Epithelial cell of prostate (primary cell): ENCODE measurements at regions not wholly inside any gene's neighbourhood (a gene's known extent, or its start where the extent isn't known, plus 50 kb on each side); places are given as distances from the start of the nearest gene placed in this dataset.

Source experiments
- DNase-seq: peaks from one replicate; pipeline ENCODE4 v3.0.0-alpha.2; 2011; ENCODE audit warnings: low read depth, low spot score
- H3K27ac ChIP-seq: fragments of 450-650 bp; 2 replicates; pipeline ENCODE4 v1.5.1; 2017; ENCODE audit warnings: mild to moderate bottlenecking

- peak overlapping the region; percentile 96 for H3K27ac ChIP-seq
- DNase-seq: peak; percentile 96
Measured at GRCh38 chr1:221439008-221439746, 302.7 kb downstream of the DUSP10 start.

DNA sequence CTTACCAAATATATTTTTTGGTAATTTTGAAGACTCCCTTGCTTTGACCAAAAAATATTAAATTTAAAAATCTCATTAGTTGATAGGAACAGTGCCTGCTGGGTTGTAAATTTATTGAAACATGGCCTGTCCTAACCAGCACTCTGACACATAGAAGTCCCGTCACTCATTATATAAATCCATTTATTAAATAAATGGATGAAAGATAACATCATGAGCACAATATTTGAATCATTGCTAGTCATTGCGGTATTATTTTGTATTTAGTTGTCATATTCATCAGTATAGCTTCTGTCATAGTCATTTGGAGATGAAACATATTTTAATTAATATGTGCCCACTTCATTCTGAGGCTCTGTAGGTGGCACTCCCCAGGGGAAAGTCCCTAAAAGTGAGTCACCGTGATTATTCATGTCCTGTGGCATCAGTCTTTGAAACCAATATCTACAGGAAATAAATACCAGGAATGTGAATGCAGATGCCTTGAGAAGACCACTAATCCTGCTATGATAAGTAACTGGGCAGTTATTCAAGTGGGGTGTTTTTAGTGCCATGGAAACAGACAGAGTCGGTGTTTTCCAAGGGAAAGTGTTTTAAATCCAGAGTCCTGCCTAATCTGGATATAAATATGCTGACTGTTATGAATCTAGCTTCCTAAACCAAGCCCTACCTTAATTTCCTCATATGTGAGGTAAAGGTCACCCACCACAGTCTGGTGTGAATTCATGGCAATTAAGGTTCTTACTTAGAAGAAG is 302.0 kb downstream of the DUSP10 start:
- peak overlapping the region; percentile 96 for H3K27ac ChIP-seq
- DNase-seq: peak; percentile 92

- peak overlapping the region; percentile 96 for H3K27ac ChIP-seq
- no peak for DNase-seq
Measured at GRCh38 chr1:221440658-221441057, 301.2 kb downstream of the DUSP10 start.

GRCh38 chr1:221442056-221442455 is 299.8 kb downstream of the DUSP10 start:
- no peak for DNase-seq
- no peak overlapping the region for H3K27ac ChIP-seq

- H3K27ac ChIP-seq: no peak overlapping the region
- no peak for DNase-seq
Measured at GRCh38 chr1:221444346-221444745, 297.5 kb downstream of the DUSP10 start.

DNA sequence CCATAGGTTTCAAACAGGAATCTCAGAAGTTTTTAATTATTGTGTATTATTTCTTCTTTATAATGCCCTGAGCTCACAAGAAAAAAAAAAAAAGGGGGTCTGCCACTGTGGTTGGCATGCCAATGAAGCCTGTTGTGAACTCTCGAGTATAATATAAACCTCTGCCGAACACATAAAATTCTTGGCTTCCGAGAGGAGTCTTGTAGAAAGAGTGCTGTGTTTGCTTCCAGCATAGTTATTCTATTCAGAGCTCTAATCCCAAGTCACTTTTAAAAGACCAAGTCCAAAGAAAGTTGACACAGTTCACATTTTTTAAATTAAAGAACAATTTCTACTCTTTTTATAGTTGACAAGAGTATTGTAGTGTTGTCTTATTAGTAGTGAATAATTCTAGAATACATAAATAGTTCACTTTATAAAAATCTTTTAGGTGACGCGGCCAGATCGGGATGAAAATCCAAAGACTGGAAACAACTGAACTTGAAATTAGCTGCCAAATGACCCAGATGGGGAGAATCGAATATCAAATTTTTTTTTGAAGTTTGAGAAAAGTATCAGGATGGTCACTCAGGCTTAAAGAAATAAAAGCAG is 293.2 kb downstream of the DUSP10 start:
- DNase-seq: no peak
- H3K27ac ChIP-seq: no peak overlapping the region

GRCh38 chr1:221449194-221449593 is 292.7 kb downstream of the DUSP10 start:
- peak overlapping the region; percentile 55 for H3K27ac ChIP-seq
- DNase-seq: no peak

DNA sequence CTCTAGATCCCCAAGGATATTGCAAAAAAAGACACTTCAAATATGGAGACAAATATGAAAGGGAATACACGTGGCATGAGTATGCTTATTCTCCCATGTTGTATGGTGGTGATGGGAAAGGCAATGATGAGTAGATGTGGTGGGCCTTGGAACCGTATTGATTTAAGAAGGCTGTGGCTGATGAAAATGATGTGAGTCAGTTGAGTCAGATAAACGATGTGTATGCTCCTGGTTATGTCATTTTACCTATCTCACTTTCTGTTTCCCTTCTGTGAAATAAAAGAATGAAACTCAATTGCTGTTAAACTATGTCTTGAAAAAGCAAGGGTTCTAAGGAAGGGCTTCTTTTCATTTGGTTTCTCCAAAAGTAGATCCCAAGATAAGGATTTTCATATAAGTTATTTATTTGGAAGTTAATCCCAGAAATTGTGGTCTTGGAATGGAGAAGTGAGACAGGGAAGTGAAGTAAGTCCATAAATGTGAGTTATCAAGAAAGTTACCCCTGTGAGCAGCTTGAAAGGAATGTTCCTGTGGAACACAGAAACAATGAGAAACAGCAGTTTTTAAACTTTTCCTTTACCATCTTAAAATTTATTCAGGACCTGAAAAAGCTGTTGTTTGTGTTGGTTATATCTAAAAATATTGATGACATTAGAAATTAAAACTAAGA is 292.0 kb downstream of the DUSP10 start:
- DNase-seq: peak; percentile 41
- peak overlapping the region; percentile 55 for H3K27ac ChIP-seq

DNA sequence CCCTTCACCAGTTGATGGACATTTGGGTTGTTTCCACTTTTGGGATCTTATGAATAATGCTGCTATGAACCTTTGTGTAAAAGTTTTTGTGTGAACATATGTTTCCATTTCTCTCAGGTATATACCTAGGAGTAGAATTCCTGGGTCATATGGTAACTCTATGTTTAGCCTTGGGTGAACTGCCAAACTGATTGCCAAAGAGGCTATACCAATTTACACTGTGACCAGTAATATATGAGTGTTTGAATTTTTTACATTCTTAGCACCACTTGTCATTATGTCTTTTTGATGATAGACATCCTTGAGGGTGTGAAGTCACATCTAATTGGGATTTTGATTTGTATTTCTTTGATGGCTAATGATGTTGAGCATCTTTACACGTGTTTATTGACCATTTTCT is 290.1 kb downstream of the DUSP10 start:
- H3K27ac ChIP-seq: no peak overlapping the region
- DNase-seq: no peak

DNA sequence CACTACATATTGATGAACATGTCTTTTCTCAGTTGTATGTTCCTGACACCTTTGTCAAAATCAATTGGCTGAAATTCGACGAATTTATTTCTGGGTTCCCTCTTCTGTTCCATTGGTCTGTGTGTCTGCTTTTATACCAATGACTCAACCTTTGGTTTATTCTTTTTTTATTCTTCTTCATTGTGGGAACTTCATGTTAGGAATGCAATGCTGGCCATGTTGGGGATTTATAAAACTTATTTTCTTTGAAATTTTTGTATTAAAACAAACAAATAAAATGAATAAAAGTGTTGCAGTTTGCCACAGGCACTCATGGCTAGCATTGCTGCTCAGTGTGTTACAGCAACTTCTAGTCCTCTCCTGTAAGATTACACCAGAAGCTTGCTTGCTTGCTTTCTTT is 287.8 kb downstream of the DUSP10 start:
- DNase-seq: no peak
- no peak overlapping the region for H3K27ac ChIP-seq

DNA sequence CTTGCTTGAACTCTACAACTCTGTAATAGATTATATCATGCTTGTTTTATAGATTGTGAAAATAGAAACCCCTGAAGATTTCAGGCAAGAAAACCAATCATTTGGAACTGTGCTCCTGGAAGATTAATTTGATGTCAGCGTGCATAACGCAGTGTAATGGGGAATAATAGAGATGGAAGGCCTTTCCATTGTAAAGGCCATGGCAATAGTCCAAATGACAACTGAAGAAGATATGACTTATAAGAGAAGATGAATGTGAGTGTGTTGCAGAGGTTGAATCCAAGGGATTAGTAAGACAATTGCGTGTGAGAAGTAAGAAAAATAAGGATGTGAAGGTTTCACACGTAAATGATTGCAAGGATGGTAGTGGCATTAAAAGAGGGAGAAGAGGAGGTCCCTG is 285.0 kb downstream of the DUSP10 start:
- no peak for DNase-seq

GRCh38 chr1:221457685-221458446 is 284.0 kb downstream of the DUSP10 start:
- DNase-seq: no peak
- no peak overlapping the region for H3K27ac ChIP-seq

More for the DNA sequence above, 285.0 kb downstream of the DUSP10 start:
- no peak overlapping the region for H3K27ac ChIP-seq

DNA sequence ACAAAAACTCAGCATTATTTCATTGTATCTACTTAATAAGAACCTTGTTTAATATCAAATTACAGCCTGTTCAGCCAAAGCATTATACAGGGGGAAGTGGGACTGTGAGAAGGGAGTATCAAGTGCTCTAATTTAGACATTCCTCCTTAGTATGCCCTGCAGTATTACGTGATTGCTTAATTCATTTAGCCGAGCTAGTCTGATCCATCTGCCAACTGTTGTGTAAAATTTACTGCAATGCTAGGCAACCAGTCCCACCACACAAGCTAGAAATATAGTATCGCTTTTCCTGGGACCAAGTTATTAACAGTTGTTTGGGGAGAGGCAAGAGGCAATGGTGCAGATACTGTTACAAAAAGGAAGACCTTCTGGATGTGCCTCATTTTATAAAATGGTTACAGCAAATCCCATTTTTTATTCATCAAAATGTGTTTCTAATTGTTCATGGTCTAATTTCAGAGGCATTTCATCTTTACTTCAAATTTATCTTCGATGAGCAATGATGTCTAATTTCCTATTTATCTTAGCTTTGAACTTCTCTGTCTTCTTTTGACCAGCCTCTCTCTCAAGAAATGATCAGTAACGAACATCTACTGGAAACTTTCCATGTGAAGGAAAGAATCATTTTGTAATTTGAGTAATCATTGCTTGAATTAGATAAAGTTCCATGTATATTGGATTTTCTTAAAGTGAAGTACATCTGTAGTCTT is 283.3 kb downstream of the DUSP10 start:
- no peak for DNase-seq
- no peak overlapping the region for H3K27ac ChIP-seq

DNA sequence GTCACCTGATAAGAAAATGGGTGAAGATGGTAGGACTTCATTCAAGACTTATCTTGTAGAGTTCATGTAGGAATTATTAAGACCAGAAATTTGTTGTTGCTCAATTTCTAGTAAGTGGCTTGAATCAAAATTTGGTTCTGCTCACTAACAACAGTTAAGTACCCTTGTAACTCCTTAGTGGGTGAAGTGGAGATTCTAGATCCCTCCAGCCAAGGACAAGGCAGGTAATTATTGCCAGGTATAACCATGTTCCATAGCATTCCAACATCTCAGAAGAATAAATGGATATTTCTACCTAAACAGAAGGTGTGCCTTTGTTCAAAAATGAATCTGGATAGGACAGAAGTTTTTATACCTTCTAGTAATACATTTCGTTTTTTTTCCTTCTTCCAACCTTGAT is 282.3 kb downstream of the DUSP10 start:
- no peak for DNase-seq
- no peak overlapping the region for H3K27ac ChIP-seq

DNA sequence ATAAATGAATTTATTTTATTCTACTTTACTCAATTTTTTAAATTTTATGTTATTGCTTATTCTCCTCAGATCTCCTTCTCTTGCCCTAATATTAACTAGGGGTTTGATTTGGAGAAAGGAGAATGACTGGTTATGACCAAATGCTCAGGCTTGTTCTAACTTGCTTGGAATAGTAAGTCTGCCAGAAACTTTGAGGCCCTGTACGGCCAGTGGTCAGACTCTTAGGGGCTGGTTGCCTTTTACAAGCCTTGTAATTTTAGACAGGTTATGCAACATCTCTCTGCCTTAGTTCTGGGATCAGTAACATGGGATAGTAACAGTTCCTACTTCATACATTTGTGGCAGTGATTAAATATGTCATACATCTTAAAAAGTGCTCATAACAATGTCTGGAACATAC is 279.5 kb downstream of the DUSP10 start:
- H3K27ac ChIP-seq: peak overlapping the region; percentile 13
- peak; percentile 37 for DNase-seq

DNA sequence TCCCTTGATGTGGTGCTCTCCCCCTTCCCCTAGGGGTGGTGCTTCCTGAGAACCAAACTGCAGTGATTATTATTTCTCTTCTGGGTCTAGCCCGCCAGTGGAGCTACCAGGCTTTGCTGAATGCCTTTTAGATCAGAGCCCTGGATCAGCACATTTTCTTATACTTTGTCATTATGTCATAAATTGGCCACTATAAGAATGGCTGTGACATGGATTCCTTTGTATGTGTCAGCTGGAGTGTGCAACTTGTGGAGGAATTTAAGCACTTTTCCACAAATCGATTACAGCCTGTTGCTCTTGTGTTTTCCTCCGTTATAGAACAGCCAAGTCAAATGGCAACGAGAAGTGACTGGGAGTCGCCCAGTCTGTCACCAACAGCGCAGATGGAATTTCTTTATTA is 273.3 kb downstream of the DUSP10 start:
- H3K27ac ChIP-seq: no peak overlapping the region
- no peak for DNase-seq

GRCh38 chr1:221469476-221469875 is 272.4 kb downstream of the DUSP10 start:
- H3K27ac ChIP-seq: no peak overlapping the region
- no peak for DNase-seq

DNA sequence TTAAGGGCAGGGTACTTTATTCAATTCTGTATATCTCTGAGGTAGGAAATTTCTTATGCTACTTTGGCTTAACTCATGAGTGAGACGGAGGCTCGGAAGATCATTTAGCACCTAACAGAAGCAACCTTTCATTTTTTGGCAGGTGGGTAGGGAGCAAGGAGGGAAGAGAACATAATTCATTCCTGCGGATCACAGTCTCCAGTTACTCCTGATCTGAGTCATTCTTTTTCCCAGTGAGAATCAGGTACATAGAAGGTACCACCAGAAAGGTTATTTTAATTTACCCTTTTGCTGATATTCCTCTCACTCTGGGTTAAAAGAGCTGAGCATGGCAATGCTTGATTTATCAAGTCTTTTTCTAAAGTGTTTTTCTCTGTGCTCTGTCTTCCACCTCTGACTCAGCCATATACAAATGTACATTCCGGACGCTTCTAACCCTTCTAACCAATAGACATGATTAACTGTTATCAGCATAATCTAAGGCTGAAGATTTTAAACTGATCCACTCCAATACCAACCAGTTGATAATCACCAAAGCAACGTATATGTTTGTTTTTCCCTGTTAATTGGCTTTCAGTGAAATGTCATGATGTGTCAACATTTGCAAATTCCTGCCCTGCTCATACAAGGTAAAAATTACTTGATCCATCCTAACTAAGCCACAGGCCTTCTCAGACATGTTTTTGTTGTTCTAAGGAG is 271.7 kb downstream of the DUSP10 start:
- H3K27ac ChIP-seq: no peak overlapping the region
- DNase-seq: peak; percentile 3

DNA sequence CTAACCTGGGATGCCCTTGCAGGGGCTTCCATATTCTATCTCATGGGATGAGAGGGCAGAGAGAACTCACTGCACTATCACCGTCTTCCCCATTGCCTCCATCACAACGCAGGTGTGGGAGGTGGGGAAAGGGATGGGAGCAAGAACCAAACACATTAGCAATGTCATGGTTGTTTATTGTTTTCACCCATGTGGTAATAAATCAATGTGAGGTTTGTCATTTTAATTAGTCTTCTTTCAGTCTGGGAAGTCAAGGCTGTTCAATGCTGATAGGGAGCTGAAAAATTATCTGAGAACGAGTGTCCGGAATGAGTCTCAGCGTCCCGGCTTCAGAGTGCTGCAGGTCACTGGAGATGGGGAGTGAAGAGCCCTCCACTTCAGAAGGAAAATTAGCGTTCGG is 268.5 kb downstream of the DUSP10 start:
- no peak overlapping the region for H3K27ac ChIP-seq
- no peak for DNase-seq
